Loucy (cell line): ENCODE measurements at regions not wholly inside any gene's neighbourhood (a gene's known extent, or its start where the extent isn't known, plus 50 kb on each side); places are given as distances from the start of the nearest gene placed in this dataset.

ENCODE experiments used
- EZH2phosphoT487 ChIP-seq: fragments of 200-600 bp; IDR thresholded peaks from 2 replicates; pipeline ENCODE4 v1.6.1; 2018; ENCODE audit warnings: antibody characterized with exemption, mild to moderate bottlenecking, moderate library complexity, borderline replicate concordance
- TF ChIP-seq, protein P1 (sequence below): fragments of 200-600 bp; sonication (generic); conservative IDR thresholded peaks from 2 replicates; pipeline ENCODE4 v1.5.1; 2014; ENCODE audit warnings: mild to moderate bottlenecking, antibody characterized with exemption, low read length

DNA sequence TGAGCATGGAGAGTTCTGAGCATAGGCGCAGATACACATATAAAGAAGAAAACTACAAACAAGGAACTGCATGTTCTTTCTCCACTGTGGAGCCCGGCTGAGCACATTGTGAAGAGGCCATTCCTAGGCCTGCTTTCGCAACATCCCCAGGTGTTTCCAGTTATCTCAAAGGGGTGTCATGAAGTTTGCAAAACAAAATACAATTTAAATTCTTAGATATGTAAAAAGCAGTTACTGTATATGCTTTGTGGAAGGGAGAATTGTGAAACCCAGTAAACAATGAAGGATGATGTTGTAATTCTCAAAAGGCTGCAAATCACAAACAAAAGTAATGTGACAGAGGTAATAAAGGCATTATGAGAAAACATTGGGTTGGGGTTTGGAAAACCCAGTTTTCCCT lies 98.6 kb upstream of the ZNF644 start:
- TF ChIP-seq, protein P1, sequence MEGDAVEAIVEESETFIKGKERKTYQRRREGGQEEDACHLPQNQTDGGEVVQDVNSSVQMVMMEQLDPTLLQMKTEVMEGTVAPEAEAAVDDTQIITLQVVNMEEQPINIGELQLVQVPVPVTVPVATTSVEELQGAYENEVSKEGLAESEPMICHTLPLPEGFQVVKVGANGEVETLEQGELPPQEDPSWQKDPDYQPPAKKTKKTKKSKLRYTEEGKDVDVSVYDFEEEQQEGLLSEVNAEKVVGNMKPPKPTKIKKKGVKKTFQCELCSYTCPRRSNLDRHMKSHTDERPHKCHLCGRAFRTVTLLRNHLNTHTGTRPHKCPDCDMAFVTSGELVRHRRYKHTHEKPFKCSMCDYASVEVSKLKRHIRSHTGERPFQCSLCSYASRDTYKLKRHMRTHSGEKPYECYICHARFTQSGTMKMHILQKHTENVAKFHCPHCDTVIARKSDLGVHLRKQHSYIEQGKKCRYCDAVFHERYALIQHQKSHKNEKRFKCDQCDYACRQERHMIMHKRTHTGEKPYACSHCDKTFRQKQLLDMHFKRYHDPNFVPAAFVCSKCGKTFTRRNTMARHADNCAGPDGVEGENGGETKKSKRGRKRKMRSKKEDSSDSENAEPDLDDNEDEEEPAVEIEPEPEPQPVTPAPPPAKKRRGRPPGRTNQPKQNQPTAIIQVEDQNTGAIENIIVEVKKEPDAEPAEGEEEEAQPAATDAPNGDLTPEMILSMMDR: no peak
- no peak for TF ChIP-seq EZH2phosphoT487
